ENCODE measurements at regions not wholly inside any gene's neighbourhood (a gene's known extent, or its start where the extent isn't known, plus 50 kb on each side); places are given as distances from the start of the nearest gene placed in this dataset.

DNA sequence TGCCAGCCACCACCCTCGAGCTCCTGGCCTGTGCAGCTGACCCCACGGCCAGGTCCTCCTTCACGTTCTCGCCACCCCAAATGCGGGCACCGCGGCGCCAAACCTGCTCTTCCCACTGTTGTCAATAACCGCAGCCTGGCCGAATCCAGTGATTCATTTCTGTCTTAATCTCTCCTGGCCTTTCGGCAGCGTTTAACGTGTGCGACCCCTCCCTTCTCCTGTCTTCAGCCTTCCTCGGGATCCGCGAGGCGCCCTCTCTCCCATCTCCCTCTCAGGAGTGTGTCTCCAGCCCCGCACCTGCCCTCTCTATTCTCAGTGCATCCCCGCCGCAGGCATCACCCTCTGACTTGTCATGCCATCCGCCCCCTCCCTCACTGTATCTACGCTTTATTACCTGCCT is 91.4 kb downstream of the THBS2 start:
- Histone ChIP-seq H3K27me3 (no peaks in the 10 kb centered on the region), H3K27ac (peak overlapping the region; percentile 66 to 87), H3K9me3 (no peaks in the 10 kb centered on the region), H3K4me3 (no peak overlapping the region), H3K36me3 (no peaks in the 10 kb centered on the region), H3K4me1 (peaks cover 15 to 48% of the 10 kb centered on the region in 2 donors)
- TF ChIP-seq, protein P1, sequence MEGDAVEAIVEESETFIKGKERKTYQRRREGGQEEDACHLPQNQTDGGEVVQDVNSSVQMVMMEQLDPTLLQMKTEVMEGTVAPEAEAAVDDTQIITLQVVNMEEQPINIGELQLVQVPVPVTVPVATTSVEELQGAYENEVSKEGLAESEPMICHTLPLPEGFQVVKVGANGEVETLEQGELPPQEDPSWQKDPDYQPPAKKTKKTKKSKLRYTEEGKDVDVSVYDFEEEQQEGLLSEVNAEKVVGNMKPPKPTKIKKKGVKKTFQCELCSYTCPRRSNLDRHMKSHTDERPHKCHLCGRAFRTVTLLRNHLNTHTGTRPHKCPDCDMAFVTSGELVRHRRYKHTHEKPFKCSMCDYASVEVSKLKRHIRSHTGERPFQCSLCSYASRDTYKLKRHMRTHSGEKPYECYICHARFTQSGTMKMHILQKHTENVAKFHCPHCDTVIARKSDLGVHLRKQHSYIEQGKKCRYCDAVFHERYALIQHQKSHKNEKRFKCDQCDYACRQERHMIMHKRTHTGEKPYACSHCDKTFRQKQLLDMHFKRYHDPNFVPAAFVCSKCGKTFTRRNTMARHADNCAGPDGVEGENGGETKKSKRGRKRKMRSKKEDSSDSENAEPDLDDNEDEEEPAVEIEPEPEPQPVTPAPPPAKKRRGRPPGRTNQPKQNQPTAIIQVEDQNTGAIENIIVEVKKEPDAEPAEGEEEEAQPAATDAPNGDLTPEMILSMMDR (IDR thresholded peaks at IDR 0.05): no peak
- intact Hi-C loops (cut with DNase I): loop anchor here (2.0 to 10.0 kb wide), 2 partner anchors 91 to 1617 kb away; no protein-coding TSS in a partner anchor
- DNase-seq (ENCODE audit: low spot score in 2 of 2): no peak

- peaks cover 15 to 46% of the 10 kb centered on the region in 2 donors for H3K4me1 ChIP-seq
- H3K4me3 ChIP-seq: no peak overlapping the region
- TF ChIP-seq, protein P1 (IDR thresholded peaks at IDR 0.05): no peak
- intact Hi-C loops (cut with DNase I): loop anchor here (2.0 to 10.0 kb wide), 2 partner anchors 91 to 1617 kb away; no protein-coding TSS in a partner anchor
- H3K36me3 ChIP-seq: no peaks in the 10 kb centered on the region
- no peak for DNase-seq (ENCODE audit: low spot score in 2 of 2)
- no peaks in the 10 kb centered on the region for H3K27me3 ChIP-seq
- peak overlapping the region; percentile 66 to 87 for H3K27ac ChIP-seq
- no peaks in the 10 kb centered on the region for H3K9me3 ChIP-seq
Measured at GRCh38 chr6:169161572-169162167, 92.0 kb downstream of the THBS2 start.

DNA sequence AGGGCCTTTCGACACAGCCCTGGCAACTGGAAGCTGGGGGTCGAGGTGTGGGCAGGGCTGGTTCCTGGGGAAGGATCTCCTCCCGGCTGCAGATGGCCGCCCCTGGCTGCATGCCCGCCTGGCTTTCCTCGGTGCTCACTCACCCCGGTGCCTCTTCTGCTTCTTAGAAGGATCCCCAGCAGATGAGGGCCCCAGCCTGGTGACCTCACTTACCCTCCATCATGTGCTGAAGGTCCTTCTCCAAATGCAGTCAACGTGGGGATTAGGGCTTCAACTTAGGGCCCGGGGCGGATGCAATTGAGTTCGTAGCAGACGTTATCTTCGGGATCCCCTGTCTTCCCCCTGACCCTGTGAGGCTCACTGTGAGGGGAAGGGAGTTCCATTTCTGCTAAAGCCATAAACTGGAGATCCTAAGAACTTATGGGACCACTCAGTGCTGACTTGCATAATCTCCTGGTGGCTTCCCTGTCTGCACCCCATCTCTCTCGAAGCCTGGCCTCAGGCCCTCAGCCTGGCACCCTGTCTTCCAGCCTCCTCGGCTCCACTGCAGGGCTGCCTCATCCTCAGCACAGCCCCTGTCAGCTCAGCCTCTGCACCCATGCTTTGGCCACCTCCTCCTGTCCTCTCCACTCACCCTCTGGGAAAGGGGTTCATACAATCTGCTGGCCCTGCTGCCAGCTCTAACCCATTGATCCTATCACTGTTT is 92.6 kb downstream of the THBS2 start:
- no peak for DNase-seq (ENCODE audit: low spot score in 2 of 2)
- intact Hi-C loops (cut with DNase I): loop anchor here (10.0 kb wide), 1 partner anchor 1616 kb away; no protein-coding TSS in a partner anchor
- H3K9me3 ChIP-seq: no peaks in the 10 kb centered on the region

GRCh38 chr6:169160091-169160854 is 93.4 kb downstream of the THBS2 start:
- peak overlapping the region in 1 of 2 donors; percentile 87 for H3K27ac ChIP-seq
- intact Hi-C loops (cut with DNase I): loop anchor here (10.0 kb wide), 1 partner anchor 1615 kb away; no protein-coding TSS in a partner anchor
- H3K27me3 ChIP-seq: no peaks in the 10 kb centered on the region
- no peaks in the 10 kb centered on the region for H3K9me3 ChIP-seq
- no peak for DNase-seq (ENCODE audit: low spot score in 2 of 2)
- TF ChIP-seq, protein P1 (IDR thresholded peaks at IDR 0.05): no peak
- H3K4me1 ChIP-seq: peaks cover 15 to 35% of the 10 kb centered on the region in 2 donors
- H3K4me3 ChIP-seq: no peak overlapping the region
- no peaks in the 10 kb centered on the region for H3K36me3 ChIP-seq

More for the DNA sequence above, 92.6 kb downstream of the THBS2 start:
- no peaks in the 10 kb centered on the region for H3K36me3 ChIP-seq
- H3K27ac ChIP-seq: peak overlapping the region; percentile 66 to 87
- H3K4me3 ChIP-seq: no peak overlapping the region
- peaks cover 15 to 43% of the 10 kb centered on the region in 2 donors for H3K4me1 ChIP-seq
- no peaks in the 10 kb centered on the region for H3K27me3 ChIP-seq
- TF ChIP-seq, protein P1 (IDR thresholded peaks at IDR 0.05): no peak

GRCh38 chr6:169159331-169159730 is 94.3 kb downstream of the THBS2 start:
- Histone ChIP-seq H3K9me3 (no peaks in the 10 kb centered on the region), H3K36me3 (no peaks in the 10 kb centered on the region), H3K4me1 (peaks cover 15 to 35% of the 10 kb centered on the region in 2 donors), H3K27me3 (no peaks in the 10 kb centered on the region), H3K27ac (peak overlapping the region in 1 of 2 donors; percentile 87), H3K4me3 (no peak overlapping the region)
- intact Hi-C loops (cut with DNase I): loop anchor here (5.0 kb wide), 1 partner anchor 93 kb away; the partner anchor contains the start of gene THBS2
- TF ChIP-seq, protein P1 (IDR thresholded peaks at IDR 0.05): no peak
- no peak for DNase-seq (ENCODE audit: low spot score in 2 of 2)

Data from ascending aorta (tissue), 2 donors.